WI38 (cell line): ENCODE measurements at regions not wholly inside any gene's neighbourhood (a gene's known extent, or its start where the extent isn't known, plus 50 kb on each side); places are given as distances from the start of the nearest gene placed in this dataset.

ENCODE experiments used
- H3K4me3 ChIP-seq: 2 replicates; pipeline ENCODE4 v1.5.1; 2011; ENCODE audit warnings: low read depth, mild to moderate bottlenecking, control low read depth, low read length
- CTCF ChIP-seq: IDR thresholded peaks from 2 replicates; pipeline ENCODE4 v1.5.1; 2012; ENCODE audit warnings: low read depth, mild to moderate bottlenecking, control low read depth, low read length

- no peak overlapping the region for H3K4me3 ChIP-seq
- TF ChIP-seq CTCF: no peak
These were observed 155.4 kb downstream of the CRYBB2 start for GRCh38 chr22:25374869-25375268.

GRCh38 chr22:25375683-25376082, 156.2 kb downstream of the CRYBB2 start:
- TF ChIP-seq CTCF: no peak
- H3K4me3 ChIP-seq: no peak overlapping the region

GRCh38 chr22:25377699-25378098, 158.3 kb downstream of the CRYBB2 start:
- H3K4me3 ChIP-seq: no peak overlapping the region
- no peak for TF ChIP-seq CTCF

GRCh38 chr22:25380122-25380747, 160.8 kb downstream of the CRYBB2 start:
- TF ChIP-seq CTCF: no peak
- H3K4me3 ChIP-seq: no peak overlapping the region

GRCh38 chr22:25382762-25383161, 163.3 kb downstream of the CRYBB2 start:
- H3K4me3 ChIP-seq: no peak overlapping the region
- no peak for TF ChIP-seq CTCF

- TF ChIP-seq CTCF: no peak
- no peak overlapping the region for H3K4me3 ChIP-seq
These were observed 163.9 kb downstream of the CRYBB2 start for GRCh38 chr22:25383278-25383820.

GRCh38 chr22:25383892-25384291, 164.5 kb downstream of the CRYBB2 start:
- no peak for TF ChIP-seq CTCF
- no peak overlapping the region for H3K4me3 ChIP-seq
